VCaP (cell line): ENCODE measurements at regions not wholly inside any gene's neighbourhood (a gene's known extent, or its start where the extent isn't known, plus 50 kb on each side); places are given as distances from the start of the nearest gene placed in this dataset.

Experiments
- H3K27ac ChIP-seq: fragments of 450-650 bp; 2 replicates; pipeline ENCODE4 v1.5.1; 2017
- TF ChIP-seq, protein P1 (sequence below): fragments of 450-650 bp; conservative IDR thresholded peaks from 2 replicates; pipeline ENCODE4 v1.5.1; 2017; ENCODE audit warnings: mild to moderate bottlenecking, moderate library complexity

DNA sequence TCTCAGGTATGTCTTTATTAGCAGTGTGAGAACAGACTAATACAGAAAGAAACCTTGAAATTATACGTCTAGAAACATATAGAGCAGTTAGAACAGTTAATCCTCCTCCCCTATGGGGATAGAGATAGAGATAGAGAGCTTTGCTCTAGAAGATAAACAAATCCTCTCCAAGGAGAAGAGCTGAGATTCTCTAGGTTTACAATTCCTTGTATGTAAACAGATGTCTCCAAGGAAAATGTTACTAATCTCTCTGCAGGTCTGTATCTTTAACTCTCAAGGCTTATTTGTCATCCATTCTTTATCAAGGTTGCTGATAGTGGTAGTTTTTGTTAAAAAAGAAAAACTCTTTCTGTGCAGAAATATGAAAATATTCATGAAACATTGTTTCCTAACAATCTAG lies 282.1 kb upstream of the GIMD1 start:
- no peak overlapping the region for H3K27ac ChIP-seq
- TF ChIP-seq, protein P1, sequence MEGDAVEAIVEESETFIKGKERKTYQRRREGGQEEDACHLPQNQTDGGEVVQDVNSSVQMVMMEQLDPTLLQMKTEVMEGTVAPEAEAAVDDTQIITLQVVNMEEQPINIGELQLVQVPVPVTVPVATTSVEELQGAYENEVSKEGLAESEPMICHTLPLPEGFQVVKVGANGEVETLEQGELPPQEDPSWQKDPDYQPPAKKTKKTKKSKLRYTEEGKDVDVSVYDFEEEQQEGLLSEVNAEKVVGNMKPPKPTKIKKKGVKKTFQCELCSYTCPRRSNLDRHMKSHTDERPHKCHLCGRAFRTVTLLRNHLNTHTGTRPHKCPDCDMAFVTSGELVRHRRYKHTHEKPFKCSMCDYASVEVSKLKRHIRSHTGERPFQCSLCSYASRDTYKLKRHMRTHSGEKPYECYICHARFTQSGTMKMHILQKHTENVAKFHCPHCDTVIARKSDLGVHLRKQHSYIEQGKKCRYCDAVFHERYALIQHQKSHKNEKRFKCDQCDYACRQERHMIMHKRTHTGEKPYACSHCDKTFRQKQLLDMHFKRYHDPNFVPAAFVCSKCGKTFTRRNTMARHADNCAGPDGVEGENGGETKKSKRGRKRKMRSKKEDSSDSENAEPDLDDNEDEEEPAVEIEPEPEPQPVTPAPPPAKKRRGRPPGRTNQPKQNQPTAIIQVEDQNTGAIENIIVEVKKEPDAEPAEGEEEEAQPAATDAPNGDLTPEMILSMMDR: no peak

GRCh38 chr4:106647451-106647850 lies 278.9 kb upstream of the GIMD1 start:
- TF ChIP-seq, protein P1: no peak

GRCh38 chr4:106629268-106629625 lies 260.7 kb upstream of the GIMD1 start:
- TF ChIP-seq, protein P1: no peak
- H3K27ac ChIP-seq: no peak overlapping the region

More at GRCh38 chr4:106647451-106647850, 278.9 kb upstream of the GIMD1 start:
- H3K27ac ChIP-seq: no peak overlapping the region

DNA sequence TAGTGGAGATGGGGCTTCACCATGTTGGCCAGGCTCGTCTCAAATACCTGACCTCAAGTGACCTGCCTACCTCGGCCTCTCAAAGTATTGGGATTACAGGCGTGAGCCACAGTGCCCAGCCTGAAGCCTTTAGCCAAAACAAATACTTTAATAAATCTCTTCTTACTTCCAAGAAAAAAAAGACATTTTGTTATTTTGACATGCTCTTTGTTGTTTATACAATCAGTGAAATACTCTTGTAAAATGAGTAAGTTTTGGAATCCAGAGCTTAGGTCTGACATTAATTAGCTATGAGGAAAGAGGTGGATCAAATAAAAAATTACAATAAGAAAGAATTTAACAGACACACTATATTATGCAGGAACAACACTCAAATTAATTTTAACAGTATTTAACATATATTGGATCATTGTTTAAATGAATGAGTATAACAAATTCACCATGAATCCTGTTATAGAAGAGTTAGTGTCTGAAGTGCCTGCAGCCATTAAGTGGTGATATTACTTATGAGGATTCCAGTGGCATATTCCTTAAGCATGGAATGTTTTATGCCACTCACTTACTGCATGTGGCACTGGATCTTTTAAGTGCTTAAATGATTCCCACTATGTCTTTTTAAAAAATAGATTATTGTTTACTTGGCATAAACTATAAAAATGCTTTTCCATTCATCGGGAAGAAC lies 260.1 kb upstream of the GIMD1 start:
- no peak overlapping the region for H3K27ac ChIP-seq
- TF ChIP-seq, protein P1: no peak

DNA sequence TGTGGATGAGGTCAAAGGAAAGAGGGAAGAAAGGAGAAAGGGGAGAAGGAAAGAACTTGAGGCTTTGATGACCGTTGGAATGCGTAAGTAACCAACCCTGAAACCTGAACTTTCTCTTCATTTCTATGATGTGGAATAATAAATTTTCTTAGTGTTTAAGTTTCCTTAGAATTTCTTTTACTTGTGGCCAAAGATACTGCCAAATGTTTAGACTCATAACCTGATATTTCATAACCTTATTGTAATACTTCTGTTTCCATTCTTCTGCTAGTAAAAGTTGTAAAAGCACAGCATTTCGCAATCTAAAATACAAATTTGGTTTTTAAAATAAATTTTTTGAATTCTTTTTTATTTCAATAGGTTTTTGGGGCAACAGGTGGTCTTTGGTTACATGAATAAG lies 258.5 kb upstream of the GIMD1 start:
- TF ChIP-seq, protein P1: no peak
- no peak overlapping the region for H3K27ac ChIP-seq

DNA sequence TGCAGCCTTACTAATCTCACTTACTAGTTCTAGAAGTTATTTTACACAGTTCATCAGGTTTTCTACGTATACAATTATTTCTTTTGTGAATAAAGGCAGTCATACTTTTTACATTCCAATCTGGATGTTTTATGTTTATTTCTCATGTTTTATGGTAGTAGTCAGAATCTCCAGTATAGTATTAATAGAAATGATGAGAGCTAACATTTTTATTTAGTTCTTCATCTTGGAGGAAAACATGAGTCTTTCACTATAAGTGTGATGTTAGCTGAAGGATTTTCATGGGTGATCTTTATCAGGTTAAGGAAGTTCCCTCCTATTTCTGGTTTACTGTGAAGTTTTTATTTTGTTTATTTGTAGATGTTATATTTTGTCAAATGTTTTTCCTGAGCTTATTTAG lies 256.1 kb upstream of the GIMD1 start:
- H3K27ac ChIP-seq: no peak overlapping the region
- TF ChIP-seq, protein P1: no peak

- no peak overlapping the region for H3K27ac ChIP-seq
- TF ChIP-seq, protein P1: no peak
These were observed 250.4 kb upstream of the GIMD1 start for GRCh38 chr4:106618956-106619355.
